HG03066 (cell line): ENCODE measurements at regions not wholly inside any gene's neighbourhood (a gene's known extent, or its start where the extent isn't known, plus 50 kb on each side); places are given as distances from the start of the nearest gene placed in this dataset.
"Not testable (repeated sequence)": the region's sequence is repeated elsewhere in the genome, so short reads cannot be mapped to it uniquely, and the experiment has no call there.

Source experiments
- ATAC-seq: cut with Tn5 transposase; IDR thresholded peaks from one replicate; pipeline ENCODE4 v1.9.1; 2021; ENCODE audit warnings: low read depth; ENCODE audit not compliant: unreplicated experiment

DNA sequence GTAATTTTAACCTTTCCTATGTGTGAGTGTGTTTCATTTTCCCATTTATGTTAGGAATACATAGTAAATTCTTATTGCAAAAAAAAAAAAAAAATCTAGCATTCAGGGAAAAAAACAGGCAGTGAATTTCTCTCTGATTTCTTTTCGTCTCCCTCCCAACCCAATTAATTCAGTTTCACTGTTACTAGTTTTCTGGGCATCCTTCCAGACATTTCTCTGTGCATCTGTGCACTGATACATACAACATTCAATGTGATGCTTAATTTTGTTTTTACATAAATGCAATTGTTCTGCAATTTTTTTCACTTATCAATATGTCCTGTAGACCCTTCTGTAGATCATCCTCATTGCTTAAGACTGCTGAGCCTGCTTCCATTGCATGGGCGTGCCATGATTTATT lies 694.3 kb upstream of the TBX3 start:
- no peak for ATAC-seq

DNA sequence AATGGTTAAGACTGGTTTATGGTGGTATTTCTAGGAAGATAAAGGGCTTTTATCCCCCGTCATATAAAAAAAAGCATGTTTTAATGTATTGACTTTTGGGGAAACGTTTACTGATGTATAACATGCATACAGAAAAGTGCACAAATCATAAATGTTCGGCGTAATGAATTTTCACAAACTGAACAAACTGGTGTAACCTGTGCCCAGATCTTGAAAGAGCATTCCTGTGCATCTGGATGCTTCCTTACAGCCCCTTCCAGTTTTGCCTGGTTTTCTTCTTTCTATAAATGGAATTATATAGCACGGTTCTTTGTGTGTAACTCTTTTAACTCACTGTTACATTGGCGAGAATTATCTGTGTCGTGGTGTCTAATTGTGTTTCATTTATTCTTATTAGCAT lies 693.8 kb upstream of the TBX3 start:
- no peak for ATAC-seq

DNA sequence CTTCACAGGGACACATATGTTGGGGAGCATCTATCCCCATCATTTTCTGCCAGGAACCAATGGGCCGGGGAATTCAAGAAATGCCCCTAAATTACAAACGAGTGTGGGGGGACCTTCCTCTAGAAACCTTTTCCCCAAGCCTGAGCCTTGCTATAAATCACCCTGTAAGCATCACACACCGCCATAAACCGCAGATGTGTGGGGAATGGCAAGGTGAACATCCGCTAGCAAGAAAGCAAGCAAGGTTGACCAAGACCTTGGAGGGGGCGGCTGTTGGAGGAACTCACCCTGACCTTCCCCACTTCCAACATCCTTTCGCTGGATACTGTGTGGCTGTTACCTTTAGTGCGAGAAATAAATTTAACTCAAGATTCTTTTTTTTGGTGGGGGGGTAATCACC lies 693.3 kb upstream of the TBX3 start:
- ATAC-seq = no peak

DNA sequence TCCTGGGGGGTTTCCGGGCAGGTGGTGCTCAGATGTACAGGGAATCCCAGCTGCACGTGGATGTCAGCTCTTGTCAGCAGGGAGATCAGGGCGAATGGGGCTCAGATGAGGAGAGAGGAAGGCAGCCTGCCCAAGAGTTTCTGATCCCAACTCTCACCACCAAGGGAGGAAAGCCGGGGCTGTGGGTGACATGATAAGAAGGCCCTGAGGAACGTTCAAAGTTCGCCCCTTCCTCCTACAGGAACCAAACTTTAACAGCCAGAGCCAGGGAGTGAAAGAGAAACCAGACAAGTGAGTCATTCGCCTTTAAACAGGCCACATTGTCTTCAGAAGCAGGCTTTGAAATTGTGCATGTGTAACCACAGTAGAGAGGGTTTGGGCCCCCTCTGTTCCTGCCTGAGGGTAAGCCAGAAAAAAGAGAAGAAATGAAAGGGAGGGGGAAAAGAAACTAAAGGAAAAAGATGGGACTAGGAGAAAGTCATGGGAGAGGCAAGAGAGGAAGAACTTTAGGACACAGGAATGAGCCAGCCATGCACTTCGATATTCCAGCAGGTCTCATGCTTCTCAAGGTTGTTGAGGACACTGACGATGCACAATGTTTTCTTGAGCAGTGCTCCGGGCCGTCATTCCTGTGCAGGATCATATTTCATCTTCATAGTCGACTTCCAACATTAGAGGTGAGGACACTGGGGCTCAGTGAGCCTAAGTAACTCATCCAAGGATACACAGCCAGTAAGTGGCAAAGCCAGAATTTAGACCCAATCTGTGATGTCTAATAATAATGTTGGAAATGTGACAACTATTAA lies 691.4 kb upstream of the TBX3 start:
- no peak for ATAC-seq

DNA sequence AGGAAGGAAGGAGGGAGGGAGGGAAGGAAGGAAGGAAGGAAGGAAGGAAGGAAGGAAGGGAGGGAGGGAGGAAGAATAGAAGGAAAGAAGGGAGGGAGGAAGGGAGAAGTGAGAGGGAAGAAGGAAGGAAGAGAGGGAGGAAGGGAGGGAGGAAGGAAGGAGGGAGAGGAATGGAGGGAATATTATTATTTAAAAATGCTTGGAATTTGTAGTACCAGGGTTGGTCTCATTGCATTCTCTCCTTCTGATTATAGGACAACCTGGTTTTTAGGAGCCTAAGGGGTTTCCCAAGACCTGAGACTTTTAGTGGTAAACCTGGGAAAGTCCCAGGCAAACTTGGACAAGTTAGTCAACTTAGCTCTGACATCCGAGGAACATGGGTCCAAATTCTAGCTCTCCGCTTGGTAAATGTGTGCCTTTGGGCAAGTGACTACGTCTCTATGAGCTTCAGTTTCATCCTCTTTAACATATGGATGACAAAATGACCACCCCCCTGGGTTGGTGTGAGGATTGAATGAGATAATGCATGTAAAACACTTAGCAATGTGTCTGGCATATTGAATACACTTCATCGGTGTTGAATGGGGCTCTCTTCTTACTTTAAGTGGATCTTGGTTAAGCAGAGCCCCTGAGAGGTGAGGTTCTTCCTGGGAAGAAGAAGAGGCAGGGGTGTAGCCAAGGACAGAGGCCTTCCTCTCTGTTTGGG lies 690.7 kb upstream of the TBX3 start:
- ATAC-seq = no peak

DNA sequence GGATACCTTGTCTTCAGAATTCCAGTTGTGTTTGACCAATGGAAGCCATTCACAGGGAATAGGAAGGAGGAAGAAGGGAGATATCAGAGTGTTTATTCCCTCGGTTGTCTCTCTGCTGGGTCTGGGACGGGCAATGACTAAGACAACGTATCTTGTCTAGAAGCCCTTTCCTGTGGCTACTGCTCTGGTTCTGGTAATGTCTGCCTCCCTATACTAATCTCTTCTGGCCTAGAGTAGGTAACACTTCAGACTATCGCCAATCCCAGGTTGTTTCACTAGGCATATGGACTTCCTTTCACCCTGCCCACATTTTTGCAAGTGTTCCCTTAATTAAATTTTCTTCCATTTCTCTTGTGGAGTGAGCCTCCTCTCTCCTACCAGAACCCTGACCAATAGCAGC lies 687.7 kb upstream of the TBX3 start:
- ATAC-seq = no peak

DNA sequence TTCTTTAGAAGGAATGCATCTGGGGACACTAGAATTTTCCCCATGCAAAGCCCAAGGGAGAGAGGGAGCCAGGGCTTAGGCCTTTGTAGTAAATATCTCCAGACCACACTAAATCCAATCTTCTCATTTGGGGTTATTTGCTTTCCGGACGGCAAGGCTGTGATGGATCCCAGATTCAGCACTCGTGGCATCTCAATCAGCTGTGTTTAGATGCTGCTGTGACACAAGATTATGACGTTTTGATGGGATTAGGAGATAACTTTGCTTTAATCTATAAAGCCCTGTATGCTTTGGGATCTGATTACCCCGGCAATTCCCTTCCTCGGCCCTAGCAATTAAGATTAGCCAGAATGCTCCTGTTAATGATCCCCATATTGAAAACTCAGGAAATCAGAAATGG lies 686.7 kb upstream of the TBX3 start:
- ATAC-seq = no peak

DNA sequence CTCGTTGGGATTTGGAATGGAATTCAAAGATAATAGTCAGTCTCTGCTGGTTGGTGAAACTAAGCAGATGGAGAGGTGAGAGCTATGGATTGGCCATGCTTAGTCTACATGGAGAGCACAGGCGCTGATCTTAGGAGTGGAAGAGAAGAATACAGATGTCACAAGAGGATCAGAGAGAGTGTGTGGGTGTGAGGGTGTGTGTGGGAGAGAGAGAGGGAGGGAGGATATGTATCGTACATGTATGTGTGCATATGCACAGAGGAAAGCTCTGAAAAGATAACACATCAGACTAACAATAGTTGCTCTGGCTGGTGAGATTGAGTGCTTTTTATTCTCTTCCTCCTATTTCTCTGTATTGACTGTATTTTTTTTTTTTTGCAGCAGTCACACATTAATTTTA lies 686.2 kb upstream of the TBX3 start:
- ATAC-seq = no peak

DNA sequence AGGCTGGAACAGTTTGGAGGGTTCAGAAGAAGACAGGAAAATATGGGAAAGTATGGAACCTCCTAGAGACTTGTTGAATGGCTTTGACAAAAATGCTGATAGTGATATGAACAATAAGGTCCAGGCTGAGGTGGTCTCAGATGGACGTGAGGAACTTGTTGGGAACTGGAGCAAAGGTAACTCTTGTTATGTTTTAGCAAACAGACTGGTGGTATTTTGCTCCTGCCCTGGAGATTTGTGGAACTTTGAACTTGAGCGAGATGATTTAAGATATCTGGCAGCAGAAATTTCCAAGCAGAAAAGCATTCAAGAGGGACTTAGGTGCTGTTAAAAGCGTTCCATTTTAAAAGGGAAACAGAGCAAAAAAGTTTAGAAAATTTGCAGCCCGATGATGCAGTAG lies 682.3 kb upstream of the TBX3 start:
- ATAC-seq = not testable (repeated sequence)

DNA sequence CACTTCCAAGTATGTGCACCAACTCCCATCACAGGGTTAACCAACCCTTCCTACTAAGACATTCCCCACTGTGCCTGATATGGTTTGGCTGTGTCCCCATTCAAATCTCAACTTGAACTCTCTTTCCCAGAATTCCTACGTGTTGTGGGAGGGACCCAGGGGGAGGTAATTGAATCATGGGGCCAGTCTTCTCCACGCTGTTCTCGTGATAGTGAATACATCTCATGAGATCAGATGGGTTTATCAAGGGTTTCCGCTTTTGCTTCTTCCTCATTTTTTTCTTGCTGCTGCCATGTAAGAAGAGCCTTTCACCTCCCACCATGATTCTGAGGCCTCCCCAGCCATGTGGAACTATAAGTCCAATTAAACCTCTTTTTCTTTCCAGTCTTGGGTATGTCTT lies 681.8 kb upstream of the TBX3 start:
- not testable (repeated sequence) for ATAC-seq

DNA sequence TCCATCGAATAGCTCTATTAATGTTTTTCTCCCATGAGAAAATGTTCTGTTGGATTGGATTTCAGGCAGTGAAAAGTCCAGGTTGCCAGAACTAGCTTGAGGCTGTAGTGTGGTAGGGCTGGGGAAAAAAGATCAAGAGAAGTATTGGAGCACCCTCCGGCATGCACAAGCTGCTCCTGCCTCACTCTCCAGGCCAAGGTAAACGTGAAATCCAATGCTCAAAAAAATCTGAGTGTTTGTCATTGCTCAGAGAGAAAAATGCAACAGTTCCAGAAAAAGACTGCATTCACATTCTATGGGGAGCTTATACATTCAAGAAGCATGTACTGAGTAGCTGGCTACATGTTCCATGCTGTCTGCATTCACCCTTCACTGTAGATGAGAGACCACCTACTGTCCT lies 680.9 kb upstream of the TBX3 start:
- ATAC-seq = no peak

DNA sequence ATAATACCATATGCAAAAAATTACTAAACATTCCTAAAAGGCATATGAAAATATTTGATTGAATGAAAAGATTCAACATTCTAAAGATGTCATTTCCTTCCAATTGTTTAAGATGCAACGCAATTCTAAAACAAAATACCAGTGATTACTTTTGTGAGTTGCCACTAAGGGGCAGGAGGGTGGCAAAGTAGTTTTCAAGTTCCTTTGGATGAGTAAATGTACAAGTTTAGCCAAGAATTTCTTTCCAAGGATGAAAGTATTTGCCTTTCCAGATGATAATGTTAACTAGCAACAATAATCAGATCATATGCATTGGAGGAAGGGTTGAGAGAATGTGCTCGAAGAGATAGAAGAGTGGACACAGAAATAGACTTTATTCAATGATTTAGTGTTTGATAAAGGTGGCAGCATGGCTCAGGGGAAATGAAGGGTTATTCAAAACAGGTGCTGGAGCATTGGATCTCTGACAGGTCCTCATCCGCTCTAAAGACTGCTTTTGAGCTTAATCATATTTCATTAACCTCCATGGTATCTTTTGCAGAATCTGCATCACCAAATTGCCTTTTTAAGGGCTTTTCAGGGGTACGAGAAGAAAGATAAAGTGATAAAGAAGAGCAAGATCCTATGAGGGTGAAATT lies 678.5 kb upstream of the TBX3 start:
- no peak for ATAC-seq

DNA sequence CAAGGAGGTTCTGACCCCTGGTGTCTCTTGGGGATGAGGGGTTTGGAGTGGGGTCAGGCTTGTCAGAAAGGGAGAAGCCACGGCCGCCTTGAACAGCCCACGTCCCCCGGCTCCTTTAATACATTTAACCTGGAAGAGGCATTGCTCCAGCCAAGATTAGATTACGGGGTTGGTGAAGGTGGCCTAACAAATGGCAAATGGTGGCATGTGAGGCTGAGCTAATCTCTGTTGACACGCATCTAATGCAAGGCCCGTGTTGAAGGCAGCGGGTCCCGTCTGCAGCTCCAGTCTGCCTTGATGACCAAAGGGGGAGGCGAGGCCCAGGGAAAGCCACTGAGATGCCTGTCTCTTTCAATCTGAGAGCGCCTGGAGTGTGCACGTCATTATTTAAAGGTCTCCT lies 673.7 kb upstream of the TBX3 start:
- ATAC-seq = no peak

DNA sequence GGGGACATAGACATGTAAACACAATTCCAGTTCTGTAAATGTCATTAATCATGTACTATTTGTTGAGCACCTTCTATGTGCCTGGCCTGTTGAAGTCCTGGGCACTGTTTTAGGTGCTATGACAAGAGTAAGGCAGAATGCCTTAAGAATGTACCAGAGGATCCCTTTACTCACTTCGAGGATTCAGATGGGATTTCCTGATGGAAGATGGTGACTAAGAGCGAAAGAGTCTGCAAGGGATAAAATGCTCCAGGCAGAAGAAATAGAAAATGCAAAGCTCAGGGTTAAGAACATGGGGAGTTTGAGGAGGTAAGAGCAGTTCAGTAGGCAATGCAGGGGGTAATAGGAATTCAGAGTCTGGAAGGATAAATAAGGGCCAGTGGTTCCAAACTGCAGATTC lies 671.3 kb upstream of the TBX3 start:
- ATAC-seq = no peak

DNA sequence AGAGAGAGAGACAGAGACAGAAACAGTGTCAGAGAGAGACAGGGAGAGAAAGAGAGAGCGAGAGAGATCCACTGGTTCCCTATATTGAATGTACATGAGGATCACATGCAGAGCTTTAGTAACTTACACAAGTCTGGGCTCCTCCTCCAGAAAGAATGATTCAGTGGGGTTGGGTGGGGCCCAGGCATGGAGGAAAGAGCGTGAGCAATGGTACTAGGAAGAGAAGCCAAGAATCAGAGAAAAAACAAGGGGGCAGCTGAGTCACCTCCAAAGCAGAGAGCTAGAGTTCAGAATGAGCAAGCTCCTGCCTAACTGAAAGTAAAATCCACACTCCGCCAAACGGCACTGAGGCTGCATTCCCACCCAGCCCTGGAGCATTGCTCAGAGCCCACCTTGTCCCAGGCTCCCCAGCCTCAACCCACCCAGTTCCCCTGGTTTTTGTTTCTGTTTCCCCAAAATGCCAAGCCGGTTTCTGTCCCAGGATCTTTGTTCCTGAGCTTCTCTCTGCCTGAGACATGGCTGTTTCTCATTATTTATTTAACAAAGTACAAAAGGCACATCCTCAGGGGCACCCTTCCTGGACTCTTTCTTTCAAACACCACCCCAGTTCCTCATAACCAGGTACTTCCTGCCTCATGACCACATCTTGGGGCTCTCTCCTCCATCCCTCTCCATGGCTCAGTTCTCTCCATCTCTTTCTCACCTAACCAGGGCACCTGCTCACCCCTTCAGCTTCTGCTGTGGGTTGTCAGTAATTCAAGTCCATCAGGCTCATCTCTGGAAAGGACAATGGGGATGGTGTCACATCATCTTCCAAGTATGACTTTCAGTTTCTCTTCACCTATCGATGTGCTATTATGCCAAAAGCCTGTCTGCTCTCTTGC lies 670.3 kb upstream of the TBX3 start:
- ATAC-seq = no peak

DNA sequence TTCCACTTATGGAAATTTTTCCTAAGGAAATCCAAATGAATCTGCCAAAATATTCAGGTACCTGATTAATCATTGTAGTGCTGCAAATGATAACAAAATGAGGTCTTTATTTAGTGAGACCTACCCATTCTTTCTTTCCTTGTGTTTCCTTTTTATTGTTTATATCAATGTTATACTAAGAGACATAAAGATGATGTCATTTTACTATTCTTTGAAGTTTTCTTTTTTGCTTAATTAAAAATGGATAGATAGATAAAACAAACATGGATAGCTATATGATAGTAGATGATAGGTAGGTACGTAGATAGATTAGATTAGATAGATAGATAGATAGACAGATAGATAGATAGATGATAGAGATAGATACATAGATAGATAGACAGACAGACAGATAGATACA lies 669.5 kb upstream of the TBX3 start:
- ATAC-seq = no peak

DNA sequence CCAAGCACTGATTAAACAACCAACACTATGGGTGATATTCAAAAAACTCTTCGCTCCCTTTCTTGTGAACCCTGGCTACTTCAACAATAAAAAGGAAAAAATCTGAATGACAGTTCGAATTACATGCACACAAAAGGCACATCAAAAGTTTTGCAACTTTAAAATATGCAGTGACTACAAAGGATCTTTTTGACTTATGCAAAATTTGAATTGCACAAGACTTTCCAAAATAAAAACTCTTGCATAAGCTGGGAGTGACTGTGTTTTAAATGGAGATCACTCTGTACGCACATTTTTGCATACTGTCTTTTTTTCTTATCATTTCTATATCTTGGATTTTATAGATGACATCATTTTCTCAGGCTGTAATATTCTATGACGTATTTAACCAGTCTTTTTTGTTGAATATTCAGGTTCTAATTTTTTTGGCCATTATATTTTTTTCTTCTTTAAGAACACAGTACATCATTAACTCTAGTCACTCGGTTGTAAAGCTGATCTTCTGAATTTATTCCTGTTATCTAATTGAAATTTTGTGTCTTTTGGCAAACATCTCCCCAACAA lies 667.6 kb upstream of the TBX3 start:
- ATAC-seq = no peak

DNA sequence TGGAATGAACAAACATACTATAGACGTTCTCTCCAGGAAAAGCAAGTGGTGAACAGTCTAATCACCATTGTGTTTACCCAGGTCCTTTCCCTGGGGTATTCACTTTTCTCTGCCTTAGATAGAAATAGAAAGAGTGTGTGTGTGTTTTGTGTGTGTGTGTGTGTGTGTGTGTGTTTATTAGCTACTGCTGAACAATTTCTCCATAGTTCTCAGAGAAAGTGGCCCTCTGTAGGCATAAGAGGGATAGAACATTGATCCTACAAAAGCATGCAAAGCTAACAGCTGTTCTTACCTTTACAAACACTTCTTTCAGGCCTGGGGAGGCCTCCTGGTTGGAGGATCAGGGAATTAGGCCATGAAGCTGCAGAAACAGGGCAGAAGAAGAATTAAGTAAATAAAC lies 665.7 kb upstream of the TBX3 start:
- no peak for ATAC-seq

DNA sequence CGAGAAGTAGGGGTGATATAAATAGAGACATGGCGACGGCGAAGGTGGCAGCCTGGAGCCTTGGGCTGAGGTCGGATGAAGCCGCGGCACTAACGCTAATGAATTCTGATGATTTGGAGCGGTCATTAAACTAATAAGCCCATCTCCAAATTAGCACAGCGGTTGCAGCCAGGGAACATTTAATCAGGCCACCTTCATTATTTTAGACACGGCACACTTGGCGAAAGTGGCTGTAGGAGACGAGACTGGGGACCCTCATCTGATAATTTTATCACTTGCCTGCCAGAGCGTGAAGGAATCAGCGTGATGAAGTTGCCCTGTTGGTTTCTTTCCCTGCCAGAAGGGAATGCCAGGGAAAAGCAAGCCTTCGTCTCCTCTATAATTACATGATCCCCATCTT lies 664.3 kb upstream of the TBX3 start:
- no peak for ATAC-seq

DNA sequence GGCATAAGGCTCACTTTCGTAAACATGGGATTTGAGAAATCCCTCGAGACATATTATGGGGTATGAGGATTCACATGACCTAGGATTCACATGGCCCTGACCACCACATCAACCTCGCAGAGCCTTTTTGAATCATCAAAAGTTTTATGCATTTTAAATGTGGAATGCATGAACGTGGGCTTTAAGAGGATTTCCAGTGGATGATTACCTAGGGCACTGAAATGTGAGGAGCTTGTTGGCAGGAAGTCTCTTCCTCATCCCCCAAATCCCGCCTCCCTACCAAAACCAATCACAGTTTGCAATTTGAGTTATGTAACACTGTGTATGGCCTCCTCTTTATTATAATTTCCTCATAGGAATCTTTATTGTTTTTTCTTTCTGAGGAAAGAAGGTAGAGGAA lies 659.6 kb upstream of the TBX3 start:
- no peak for ATAC-seq

DNA sequence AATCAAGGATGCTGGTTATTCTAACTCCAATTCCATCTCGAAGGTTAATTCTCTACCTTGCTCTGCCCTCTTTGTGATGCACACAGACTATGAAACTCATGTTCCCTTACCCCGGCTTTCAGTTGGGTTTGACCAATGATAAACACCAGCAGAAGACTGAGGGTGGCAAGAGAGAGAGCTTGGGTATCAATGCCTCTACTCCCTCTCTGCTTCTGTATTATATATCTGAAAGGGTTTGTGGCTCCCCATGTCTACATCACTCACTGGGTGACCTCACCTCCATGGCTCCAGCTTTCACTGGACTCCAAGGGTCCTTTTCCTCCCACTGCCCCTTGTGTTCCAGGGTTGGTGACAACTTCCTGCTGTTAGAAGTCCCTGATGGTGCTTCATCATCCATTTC lies 659.0 kb upstream of the TBX3 start:
- ATAC-seq = no peak
